Subcutaneous abdominal adipose tissue (tissue), 5 donors: ENCODE measurements at regions not wholly inside any gene's neighbourhood (a gene's known extent, or its start where the extent isn't known, plus 50 kb on each side); places are given as distances from the start of the nearest gene placed in this dataset.

Experiments used
- H3K27ac ChIP-seq: one replicate; pipeline ENCODE4 v1.7.0; 2013; ENCODE audit warnings: low read depth, mild to moderate bottlenecking, inconsistent platforms, low read length, moderate library complexity
- H3K27me3 ChIP-seq, 5 donors: one replicate each; pipeline ENCODE4 v1.7.0; 2013; ENCODE audit warnings: low read length in 5 of 5, inconsistent platforms in 1 of 5; ENCODE audit not compliant: control insufficient read depth in 5 of 5, insufficient read depth in 4 of 5
- H3K36me3 ChIP-seq, 5 donors: one replicate each; pipeline ENCODE4 v1.7.0; 2013; ENCODE audit warnings: low read length in 5 of 5; ENCODE audit not compliant: control insufficient read depth in 5 of 5, insufficient read depth in 5 of 5
- H3K4me1 ChIP-seq, 5 donors: one replicate each; pipeline ENCODE4 v1.7.0; 2013; ENCODE audit warnings: low read length in 5 of 5, mild to moderate bottlenecking in 3 of 5, moderate library complexity in 1 of 5; ENCODE audit not compliant: control insufficient read depth in 5 of 5, insufficient read depth in 5 of 5
- H3K4me3 ChIP-seq, 5 donors: one replicate each; pipeline ENCODE4 v1.7.0; 2013; ENCODE audit warnings: low read length in 5 of 5, low read depth in 1 of 5
- H3K9ac ChIP-seq, 5 donors: one replicate each; pipeline ENCODE4 v1.7.0; 2013; ENCODE audit warnings: low read length in 5 of 5, mild to moderate bottlenecking in 4 of 5, moderate library complexity in 3 of 5
- H3K9me3 ChIP-seq, 5 donors: one replicate each; pipeline ENCODE4 v1.7.0; 2013; ENCODE audit warnings: low read length in 5 of 5; ENCODE audit not compliant: control insufficient read depth in 5 of 5
- donor health status: healthy.
- donor health status: healthy.
- donor health status: healthy.
- donor health status: healthy.
- donor health status: healthy.

DNA sequence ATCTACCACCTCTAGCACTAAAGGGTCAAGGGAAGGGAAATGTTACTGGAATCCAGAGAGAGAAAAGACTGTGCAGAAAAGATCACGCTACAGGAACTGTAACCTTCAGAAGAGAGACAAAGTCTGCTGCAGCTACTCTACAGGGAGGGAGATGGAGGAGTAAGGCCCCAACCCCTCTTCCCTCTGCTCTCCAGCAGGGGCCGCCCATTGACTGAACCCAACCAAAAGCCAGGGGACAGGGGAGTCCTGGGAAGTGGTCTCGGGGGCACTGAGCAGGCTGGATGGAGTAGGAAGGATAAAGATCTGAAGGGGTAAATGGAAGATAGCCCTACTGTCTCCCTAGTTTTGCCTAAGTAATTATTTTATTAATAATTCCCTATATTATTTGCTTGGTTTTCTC is 72.8 kb upstream of the NR5A2 start:
- Histone ChIP-seq H3K9ac (no peak overlapping the region), H3K9me3 (peaks cover 0 to 4% (median 0%) of the 10 kb centered on the region in 5 donors), H3K4me3 (no peak overlapping the region), H3K27me3 (no peaks in the 10 kb centered on the region), H3K4me1 (no peaks in the 10 kb centered on the region), H3K36me3 (no peaks in the 10 kb centered on the region), H3K27ac (no peak overlapping the region)

DNA sequence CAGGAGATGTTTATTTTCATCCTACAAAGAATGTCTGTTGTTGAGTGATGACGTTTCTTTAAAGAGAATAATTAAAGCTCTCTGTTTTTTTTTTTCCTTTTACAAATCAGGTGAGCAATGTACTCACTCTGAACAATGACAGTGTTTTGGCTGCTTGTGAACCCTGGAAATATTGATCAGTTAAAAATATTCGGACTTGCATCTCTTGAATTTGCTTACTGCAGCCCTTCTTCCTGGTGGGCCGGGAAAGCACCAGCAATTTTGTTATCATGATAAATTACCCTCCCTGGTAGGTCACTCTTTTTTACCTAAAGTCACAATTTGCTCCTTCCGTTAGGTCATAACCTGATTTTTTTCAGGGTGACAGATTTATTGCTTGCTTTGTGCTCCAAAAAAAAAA is 72.3 kb upstream of the NR5A2 start:
- Histone ChIP-seq H3K27ac (no peak overlapping the region), H3K9me3 (peaks cover 0 to 4% (median 0%) of the 10 kb centered on the region in 5 donors), H3K4me1 (no peaks in the 10 kb centered on the region), H3K9ac (no peak overlapping the region), H3K4me3 (no peak overlapping the region), H3K36me3 (no peaks in the 10 kb centered on the region), H3K27me3 (no peaks in the 10 kb centered on the region)

DNA sequence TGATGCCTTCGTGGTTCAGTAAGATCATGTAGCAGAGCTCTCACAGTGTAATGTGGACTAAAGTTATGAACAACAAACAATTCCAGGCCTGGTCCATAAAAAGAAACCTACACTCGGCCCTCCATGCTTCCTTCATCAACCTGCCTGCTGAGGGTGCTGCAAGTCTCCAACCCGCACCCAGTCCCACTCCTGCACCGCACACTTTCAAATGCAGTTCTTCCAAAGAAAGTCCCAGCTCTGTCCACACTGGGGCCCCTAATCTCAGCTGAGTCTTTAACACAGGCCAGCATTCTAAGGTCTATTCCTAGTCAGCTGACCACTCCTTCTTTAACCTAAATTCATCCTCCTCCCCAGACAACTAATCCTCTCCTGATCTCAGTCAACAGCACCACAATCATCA is 71.5 kb upstream of the NR5A2 start:
- no peak overlapping the region for H3K4me3 ChIP-seq
- H3K9me3 ChIP-seq: peaks cover 0 to 4% (median 0%) of the 10 kb centered on the region in 5 donors
- H3K9ac ChIP-seq: no peak overlapping the region
- no peaks in the 10 kb centered on the region for H3K27me3 ChIP-seq
- H3K4me1 ChIP-seq: no peaks in the 10 kb centered on the region
- no peak overlapping the region for H3K27ac ChIP-seq
- H3K36me3 ChIP-seq: no peaks in the 10 kb centered on the region

DNA sequence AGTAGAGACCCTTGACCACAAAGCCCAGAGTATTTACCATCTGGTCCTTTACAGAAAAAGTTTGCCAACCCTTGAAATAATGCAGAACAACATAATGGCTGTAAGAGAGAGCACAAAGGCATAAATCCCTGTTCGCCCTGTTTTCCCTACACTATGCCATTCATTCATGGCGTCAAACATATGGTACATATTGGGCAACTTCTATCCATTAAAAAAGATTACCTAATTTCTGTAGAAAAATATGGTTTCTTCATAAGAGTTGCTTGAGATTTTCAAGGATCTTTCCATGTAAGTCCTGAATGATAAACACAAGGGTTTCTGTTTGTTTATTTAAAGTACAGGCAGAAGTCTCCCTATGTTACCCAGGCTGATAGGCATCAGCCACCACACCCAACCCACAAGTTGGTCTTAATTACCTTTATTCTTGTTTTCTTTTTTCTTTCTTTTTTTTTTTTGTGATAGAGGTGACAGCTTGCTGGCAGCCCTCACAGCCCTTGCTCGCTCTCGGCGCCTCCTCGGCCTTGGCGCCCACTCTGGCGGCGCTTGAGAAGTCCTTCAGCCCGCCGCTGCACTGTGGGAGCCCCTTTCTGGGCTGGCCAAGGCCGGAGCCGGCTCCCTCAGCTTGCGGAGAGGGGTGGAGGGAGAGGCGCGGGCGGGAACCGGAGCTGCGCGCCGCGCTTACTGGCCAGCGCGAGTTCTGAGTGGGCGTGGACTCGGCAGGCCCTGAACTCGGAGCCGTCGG is 68.3 kb upstream of the NR5A2 start:
- H3K36me3 ChIP-seq: no peaks in the 10 kb centered on the region
- H3K4me3 ChIP-seq: no peak overlapping the region
- peaks cover 0 to 4% (median 0%) of the 10 kb centered on the region in 5 donors for H3K9me3 ChIP-seq
- H3K27ac ChIP-seq: no peak overlapping the region
- H3K9ac ChIP-seq: no peak overlapping the region
- no peaks in the 10 kb centered on the region for H3K27me3 ChIP-seq
- H3K4me1 ChIP-seq: no peaks in the 10 kb centered on the region

DNA sequence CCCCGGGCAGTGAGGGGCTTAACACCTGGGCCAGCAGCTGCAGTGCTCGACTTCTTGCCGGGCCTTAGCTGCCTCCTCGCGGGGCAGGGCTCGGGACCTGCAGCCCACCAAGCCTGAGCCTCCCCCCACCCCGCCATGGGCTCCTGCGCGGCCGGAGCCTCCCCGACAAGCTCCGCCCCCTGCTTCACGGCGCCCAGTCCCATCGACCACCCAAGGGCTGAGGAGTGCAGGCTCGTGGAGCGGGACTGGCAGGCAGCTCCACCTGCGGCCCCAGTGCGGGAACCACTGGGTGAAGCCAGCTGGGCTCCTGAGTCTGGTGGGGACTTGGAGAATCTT is 67.8 kb upstream of the NR5A2 start:
- Histone ChIP-seq H3K4me1 (no peaks in the 10 kb centered on the region), H3K9ac (no peak overlapping the region), H3K27ac (no peak overlapping the region), H3K36me3 (no peaks in the 10 kb centered on the region), H3K9me3 (peaks cover 0 to 4% (median 0%) of the 10 kb centered on the region in 5 donors), H3K27me3 (no peaks in the 10 kb centered on the region), H3K4me3 (no peak overlapping the region)

DNA sequence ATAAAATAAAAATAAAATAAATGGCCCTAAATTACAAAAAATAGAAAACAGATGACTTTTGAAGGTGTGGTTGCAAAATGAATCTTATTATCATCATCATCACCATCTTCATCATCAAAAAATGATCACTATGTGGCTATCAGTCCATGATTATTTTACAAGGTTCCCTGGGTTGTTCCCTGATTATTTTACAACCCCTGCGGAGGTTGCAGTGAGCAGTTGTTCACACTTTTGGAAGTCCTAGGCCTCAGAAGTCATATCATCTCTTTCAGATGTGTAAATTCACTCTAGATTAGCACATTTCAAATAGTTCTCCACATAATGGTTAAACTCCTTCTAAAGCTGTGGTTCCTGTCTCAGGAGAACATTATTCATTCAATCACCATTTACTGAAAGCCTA is 57.4 kb upstream of the NR5A2 start:
- Histone ChIP-seq H3K4me3 (no peak overlapping the region), H3K27ac (no peak overlapping the region), H3K27me3 (no peaks in the 10 kb centered on the region), H3K9ac (no peak overlapping the region), H3K9me3 (no peaks in the 10 kb centered on the region), H3K36me3 (no peaks in the 10 kb centered on the region), H3K4me1 (no peaks in the 10 kb centered on the region)

DNA sequence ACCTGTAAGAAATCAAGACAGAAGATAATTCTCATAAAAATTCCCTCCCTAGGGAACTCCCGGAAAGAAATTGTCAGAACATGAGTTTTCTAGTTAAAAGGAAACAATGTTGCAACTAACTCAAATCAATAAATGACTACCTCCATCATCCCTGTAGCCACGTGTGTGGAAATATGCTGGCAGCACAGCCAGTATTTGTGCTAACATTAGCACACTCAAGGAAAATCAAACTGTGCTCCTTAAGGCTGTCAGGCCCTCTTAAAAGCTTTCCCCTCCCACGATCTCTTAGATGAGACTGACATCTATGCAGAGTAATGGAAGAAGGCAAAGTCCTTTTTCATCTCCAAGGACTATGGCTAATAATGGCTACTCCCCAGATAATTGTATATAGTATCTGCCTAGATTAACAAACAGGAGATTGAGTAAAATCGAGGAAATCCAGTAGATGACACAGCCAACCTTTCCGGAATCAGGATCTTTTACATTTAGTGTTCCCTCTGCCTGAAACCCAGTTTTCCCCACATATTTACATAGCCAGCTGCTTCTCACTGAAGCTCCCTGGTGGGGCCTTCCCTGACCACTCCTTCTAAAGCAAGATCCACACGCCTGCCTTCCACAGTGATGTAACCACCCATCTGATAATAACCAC is 50.9 kb upstream of the NR5A2 start:
- Histone ChIP-seq H3K9me3 (no peaks in the 10 kb centered on the region), H3K4me1 (peaks cover 0 to 8% (median 3%) of the 10 kb centered on the region in 5 donors), H3K36me3 (no peaks in the 10 kb centered on the region), H3K9ac (no peak overlapping the region), H3K27me3 (no peaks in the 10 kb centered on the region), H3K4me3 (no peak overlapping the region), H3K27ac (no peak overlapping the region)
